NCI-H187 treated with DMSO at 0.1 percent for 48 hours (cell line): ENCODE measurements at regions not wholly inside any gene's neighbourhood (a gene's known extent, or its start where the extent isn't known, plus 50 kb on each side); places are given as distances from the start of the nearest gene placed in this dataset.

Experiments used
- DNase-seq: peaks from one replicate; lab custom pipeline; 2025; lab: John Stamatoyannopoulos, UW

DNA sequence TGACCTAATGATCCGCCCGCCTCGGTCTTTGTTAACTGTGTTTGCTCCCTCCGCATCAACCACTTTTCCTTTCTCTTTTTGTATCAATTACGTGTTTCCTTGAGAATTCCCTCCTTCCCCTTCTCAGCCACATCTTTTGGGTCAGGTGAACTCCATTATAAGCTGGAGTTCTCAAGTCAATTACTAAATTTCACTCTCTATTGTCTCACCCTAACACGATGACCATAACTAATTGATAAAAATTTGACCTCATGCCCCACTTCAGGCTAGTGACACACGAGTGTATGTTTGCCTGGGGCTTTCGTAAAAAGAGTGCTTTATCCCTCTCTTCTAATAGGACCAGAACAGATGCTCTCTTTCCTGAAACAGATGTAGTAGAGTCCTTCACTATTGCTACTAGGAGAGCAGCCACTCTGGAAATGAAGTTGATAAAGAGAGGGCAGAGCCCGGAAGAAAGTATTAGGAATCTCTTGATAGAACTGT lies 403.6 kb upstream of the ANXA10 start:
- no peak for DNase-seq

DNA sequence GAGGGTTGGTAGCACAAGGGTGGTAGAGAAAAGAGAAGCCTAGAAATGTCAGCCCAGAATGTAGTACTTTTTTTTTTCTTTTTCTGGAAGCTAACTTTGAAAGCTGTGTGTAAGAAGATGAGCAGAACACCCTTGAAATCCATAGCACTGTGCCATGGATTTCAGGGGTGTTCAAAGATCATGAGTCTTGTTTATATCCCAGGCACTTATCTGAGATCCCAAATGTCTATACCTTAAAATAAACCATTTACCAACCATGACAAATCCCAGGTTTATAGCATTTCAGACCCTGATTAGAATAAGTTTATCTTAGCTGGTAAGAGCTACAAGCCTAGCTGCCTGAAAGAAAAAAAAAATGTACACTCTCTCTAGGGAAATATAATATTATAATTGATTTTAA lies 389.9 kb upstream of the ANXA10 start:
- DNase-seq = no peak

DNA sequence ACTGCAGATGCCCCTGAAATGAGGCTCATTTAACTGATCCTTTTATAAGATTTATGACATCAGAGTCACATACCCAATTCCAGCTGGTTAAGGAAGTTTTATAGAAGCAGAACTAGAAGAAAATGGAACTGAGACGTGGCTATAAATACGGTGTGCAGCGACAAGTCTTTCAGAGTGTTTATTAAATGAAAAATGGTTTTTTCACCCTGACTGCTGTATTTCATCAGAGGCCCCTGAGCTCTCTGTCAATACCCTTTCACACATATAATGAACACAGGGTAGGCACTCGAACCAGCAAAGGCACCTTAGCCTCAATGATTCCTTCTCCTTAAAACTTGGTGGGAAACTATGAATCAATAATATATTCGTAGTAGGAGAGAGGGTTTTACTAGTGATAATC lies 380.8 kb upstream of the ANXA10 start:
- no peak for DNase-seq

DNA sequence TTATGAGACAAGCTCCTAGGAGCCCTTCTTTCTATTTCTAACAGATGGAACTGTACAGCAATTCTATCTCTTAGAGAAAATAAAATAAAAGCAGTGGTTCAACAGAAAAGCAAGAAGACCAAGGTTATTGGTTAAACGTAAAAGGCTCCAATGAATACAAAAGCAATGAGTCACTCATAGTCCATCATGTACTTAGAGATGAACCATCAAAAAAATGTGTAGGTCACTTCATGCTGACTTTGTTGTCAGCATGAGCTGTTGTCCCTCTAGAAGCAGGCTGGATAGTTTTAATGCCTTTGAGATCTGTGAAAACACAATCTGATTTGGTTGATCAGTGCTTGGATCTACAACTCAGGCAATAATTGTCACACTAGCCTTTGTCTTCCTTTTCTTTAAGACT lies 378.6 kb upstream of the ANXA10 start:
- DNase-seq = no peak

DNA sequence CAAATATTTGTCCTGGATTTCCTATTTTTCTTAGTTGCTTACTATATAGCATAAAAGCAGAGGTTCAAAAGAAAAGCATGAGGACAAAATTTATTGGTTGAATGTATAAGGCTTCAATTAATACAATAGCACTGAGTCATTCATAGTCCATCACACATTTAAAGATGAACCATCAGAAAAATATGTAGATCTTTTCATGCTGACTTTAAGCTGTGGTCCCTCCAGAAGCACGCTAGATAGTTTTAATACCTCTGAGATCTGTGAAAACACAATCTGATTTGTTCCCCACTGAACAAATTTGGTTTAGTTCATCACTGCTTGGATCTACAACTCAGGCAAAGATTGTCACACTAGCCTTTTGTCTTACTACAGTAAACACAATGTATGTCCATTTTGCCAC lies 377.2 kb upstream of the ANXA10 start:
- no peak for DNase-seq

DNA sequence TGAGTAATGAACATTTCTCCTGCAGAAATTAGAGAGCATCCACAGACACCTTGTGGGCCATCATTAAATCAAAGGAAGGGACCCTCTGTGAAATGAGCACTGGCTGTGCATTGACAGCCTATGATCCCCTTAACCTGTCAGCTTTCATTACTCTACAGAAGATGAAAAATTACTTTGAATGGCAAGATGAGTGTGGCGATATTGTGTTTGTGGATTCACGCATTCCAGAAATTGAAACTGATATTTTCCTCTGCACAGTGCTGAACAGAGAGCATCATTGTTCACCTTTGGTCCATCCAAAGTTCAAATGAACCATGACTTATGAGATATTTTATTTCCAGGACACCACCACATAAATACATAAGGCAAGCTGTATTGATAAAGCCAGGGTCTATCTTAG lies 374.8 kb upstream of the ANXA10 start:
- DNase-seq = no peak

DNA sequence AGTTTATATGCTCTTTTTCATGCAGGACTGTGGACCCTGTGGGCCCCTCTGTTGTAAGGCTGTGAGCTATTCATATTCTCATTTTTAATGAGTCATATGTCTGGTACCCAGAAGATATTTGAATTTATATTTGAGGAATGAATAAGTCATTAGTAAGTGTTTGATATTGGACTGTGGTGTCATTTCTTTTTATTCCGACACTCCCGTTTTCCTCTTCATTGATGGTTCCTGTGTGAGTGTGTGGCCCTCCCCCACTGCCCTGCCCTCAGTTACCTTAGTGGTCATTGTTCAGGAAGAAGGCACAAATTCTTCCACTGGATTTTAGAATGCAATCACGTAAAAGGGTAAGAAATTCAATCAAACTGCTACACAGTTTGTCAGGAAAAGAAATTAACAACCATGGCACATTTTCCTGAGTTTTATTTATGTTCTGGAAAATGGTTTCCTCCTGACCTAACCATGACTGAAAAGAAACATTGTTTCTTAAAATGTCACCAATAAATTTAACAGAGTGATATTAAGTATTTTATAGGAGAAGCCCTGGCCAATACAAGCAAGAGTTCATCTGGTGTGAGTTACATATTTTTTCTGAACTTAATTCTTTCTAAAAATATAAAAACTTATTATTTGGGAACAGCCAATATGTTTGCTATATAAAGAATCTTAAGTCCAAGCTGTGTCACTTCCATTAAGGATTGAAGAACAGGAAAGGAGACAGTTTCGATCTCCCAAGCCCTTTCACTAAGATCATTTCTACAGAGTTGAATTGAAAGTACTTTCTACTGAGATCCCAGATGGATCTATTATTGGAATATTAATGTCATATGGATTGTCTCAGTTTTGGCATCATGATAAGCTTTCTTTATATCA lies 370.5 kb upstream of the ANXA10 start:
- no peak for DNase-seq

DNA sequence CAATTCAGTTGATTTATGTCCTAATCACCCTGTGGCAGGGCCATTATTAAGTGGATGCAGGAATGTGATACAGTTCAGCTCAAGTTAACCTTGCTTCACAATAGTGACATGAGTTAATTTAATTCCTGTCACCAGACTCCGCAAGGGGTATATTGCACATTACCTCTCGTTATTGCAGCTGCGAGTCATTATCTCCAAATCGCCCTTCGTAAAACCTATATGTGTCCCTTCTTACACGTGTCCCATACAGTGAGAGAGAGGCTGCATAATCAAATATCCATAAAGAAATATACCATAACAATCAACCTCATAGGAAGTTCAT lies 369.9 kb upstream of the ANXA10 start:
- no peak for DNase-seq

DNA sequence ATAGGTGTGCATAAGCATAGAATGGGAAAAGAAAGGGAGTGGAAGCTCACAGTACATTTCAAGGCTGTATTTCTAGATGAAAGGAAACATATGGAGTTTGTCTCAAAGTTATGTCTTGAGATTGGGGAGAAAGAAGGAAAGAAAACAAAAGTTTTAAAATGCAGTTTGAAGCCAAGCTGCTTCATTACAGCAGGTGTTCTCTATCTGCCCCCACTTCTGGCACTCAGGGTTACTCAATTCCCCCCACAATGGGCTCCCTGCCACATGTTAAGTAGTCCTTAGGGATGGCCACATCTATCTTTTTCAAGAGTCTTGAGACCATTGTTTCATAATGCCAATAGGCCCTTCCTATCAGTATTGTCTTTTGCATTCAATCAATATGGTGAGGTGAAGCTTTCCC lies 367.4 kb upstream of the ANXA10 start:
- DNase-seq = no peak

DNA sequence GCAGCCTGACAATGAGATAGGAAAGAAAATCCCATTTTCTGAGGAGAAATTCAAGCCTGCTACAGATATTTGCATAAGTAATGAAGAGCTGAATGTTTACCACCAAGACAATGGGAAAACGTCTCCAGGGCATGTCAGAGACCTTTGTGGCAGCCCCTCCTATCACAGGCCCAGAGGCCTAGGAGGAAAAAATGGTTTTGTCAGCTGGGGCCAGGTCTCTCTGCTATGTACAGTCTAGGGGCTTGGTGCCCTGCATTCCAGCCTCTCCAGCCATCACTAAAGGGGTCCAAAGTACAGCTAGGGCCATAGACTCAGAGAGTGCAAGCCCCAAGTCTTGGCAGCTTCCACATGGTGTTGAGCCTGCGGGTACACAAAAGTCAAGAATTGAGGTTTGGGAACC lies 361.6 kb upstream of the ANXA10 start:
- DNase-seq = no peak

DNA sequence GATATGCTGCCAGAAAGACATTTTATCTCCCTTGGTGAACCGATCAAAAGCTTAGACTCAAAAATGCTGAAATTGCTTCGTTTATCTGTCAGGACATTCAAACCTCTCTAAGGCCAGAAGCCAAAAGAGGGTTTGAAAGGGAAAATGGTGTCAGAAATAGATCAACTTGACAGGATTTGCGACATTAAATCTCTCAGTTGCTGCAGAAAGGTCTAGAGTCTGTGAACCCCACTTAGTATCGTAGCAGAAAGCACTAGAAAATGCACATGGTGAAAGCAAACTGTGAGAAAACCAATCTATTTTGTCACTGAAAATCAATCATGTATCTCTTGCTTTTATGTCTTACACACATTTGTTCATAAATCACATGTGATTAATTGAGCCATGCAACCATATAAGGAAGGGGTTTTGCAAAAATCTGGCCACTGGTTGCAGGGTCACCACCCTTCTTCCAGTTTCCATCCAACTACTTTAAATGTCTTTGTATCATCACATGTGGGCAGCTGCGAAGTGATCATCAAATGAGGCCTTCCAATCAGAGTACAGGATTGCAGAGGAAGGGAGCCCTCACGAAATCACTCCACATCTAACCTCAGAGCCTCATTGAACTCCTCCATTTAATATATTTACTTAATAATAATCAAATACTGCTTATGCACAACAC lies 347.2 kb upstream of the ANXA10 start:
- DNase-seq = no peak

DNA sequence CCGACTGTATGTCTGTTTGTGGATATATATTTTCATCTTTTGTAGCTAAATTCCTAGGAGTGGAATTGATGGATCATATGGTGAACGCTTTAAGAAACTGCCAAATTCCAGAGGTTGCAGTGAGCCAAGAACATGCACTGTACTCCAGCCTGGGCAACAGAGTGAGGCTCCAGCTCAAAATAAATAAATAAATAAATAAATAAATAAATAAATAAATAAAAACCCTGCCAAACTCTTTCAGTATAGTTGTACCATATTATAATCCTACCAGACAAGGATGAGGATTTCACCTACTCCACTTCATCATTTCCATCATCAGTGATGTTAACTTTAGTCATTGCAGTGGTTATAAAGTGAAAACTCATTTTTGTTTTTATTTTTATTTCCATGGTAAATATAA lies 325.1 kb upstream of the ANXA10 start:
- DNase-seq = no peak

DNA sequence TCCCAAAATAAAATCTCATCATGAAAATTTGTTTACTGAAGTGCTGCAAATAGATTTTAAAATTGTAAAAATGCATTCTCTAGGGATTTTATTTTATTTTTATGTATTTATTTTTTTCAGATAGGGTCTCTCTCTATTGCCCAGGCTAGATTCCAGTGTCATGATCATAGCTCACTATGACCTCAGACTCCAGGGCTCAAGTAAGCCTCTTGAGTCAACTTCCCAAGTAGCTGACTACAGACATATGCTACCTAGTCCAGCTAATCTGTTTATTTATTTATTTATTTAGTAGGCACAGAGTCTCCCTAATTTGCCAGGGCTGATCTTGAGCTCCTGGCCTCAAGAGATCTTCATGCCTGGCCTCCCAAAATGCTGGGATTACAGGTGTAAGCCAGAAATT lies 317.7 kb upstream of the ANXA10 start:
- no peak for DNase-seq

DNA sequence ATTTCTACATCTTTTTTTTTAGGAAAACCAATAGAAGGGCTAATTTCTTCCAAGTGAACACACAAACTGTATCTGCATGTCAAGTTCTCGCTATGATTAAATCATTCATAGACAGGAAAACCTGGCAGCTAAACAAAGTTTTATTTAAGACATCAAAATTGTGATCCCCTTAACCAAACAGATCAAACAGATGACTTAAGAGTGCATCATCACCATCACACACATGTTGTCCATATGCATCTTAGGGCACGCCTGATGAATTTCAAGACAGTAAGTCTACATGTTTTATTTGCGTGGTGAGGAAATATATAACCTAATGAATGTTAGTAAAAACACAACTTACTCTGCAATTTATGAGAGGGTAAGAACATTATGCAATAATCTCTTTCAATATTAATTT lies 317.0 kb upstream of the ANXA10 start:
- no peak for DNase-seq

DNA sequence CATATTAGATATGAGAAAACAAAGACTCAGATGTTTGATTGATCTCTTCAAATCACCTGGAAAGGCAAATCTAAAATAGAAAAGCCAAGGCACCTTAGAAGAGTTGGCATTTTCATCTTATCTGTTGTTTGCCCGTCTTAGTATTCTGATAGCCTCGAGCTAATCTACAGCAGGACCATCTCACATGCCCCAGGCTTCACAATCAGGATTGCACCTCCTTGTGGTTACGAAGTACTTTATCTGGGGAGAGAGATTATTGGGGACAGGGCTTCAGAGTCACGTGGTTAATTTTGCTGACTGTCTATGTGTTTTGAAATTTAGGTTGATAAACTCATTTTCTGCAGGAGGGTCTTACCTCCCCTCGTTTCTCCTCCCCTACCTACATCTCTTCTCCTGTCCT lies 313.1 kb upstream of the ANXA10 start:
- no peak for DNase-seq

DNA sequence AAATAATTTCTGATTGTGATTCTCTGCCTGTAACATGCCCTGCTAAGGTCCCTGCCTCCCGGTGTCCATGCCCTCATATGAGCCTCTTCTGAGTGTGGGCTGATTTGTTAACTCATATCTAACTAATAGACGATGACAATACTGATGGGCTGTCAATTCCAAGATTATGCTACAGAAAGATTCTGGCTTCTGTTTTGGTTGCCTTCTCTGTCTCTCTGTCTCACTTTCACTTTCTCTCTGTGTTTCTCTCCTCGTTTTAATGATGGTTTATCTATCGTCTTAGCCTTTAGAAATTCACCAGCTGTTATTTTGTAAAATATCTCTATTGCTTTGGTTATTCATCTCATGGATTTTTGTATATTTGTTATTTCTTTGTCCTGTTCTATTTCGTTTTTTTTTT lies 312.5 kb upstream of the ANXA10 start:
- DNase-seq = no peak

DNA sequence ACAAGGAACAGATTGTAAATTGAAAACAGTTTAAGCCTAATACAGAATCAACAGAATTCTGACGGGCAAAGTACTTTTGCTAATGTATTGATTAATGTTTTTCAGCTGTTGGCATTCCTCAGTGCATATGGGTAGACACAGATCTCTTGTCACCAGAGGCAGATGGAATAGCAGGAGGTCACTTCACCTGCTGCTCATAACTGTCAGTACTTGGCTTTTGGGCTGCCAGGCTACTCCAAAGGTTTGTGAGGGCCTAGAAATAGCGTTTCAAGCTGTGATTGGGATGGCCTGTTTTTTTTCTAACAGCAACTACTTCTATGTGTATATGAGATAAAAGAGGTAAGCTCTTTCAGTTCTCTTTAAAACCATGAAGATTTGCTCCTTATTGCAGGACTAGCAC lies 307.5 kb upstream of the ANXA10 start:
- no peak for DNase-seq

DNA sequence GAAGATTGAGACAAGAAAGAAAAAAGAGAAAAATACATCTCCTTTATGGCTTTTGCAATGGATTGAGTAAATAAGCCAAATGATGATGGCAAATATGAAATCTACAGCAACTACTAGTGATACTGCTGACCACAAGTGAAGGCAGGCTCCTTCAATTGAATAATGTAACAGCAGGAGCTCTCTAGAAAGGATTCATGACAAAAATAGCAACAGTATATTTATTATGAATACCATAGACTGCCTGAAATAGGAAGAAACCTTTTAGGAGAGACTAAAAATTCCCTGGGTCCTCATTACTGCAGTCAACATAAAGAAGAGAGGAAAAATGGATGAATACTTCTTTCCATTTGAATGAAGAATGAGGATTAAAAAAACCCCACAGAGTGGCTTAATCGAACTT lies 306.8 kb upstream of the ANXA10 start:
- no peak for DNase-seq

DNA sequence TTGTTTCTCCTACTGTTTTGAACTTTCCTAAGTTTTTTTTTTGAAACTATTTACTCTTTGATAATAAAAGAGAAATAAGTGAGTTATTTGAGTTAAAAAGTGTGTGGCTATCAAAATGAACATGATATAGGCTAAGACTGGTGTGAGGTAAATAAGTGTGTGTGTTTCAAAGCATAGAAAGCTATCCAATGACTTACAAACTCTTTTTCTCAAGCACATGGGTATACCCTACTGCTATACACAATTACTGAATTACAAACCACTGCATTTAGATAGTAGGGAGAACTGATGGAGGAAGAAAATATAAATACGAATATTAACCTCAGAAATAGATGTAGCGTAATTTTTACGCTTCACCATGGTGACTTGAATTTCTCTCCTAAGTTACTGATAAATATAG lies 305.8 kb upstream of the ANXA10 start:
- no peak for DNase-seq

DNA sequence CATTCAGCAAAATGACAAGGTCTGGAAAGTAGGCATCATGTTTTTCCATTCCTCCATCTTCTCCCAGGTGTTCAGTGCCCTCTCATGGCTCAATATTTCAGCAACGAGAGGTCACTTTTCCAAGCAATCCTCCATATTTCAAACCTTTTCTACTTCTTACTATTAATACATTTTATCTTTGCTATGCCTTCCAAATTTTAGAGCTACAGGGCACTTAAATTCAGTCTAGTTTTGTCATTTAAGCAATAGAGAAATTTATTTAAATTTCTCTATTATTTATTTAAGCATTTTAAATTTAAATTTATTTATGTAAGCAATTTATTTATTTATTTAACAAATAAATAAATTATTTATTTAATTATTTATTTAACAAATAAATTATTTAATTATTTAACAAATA lies 305.1 kb upstream of the ANXA10 start:
- DNase-seq = no peak

DNA sequence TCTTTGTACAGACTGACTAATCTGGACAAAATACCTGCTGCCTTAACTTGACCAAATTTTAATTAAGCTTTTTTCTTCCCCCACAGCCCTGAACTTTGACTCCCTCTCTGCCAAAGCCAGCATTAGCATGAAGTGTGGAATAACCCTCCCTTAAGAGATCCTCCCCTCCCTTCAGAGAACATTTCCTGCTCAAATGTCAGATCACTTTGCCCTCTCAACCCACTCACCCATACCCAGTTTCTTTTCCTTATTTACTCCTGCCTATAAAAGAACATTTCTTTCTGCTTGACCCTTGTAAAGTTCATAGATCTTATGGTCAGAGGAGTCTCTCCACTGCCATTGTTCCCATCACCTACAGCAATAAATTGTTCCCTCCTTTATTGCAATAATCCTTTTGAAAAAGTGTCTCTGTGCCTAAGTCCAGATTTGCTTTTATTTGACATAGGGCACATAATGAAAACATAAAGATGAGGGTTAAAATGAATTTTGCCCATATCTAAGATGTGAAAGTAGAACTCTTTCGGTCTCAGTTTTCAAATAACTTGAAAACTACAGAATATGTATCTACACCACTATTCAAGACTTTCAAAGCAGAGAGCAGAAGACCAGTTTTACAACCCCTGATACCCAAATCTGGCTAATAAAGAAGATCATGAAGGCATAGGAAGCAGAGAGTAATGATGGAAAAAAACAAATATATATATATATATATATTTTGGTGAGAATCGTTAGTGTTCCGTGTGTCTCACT lies 289.7 kb upstream of the ANXA10 start:
- DNase-seq = no peak

DNA sequence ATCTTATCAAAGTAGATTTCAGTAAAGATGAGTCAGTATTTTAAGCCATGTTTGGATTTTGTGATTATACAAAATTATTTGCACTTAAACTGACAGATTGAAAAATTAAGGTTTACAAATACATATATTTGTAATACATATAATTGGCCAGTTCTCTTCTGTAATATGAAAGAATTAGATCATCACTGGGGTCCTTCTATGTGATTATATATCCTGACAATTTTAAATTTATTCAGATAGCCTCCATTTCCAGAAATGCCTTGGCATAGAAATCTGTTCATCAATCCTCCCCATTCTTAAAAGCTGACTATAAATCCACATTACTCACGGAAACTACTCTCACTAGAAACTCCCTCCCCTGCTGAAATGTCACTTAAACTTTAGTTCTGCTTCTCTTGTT lies 280.4 kb upstream of the ANXA10 start:
- no peak for DNase-seq

DNA sequence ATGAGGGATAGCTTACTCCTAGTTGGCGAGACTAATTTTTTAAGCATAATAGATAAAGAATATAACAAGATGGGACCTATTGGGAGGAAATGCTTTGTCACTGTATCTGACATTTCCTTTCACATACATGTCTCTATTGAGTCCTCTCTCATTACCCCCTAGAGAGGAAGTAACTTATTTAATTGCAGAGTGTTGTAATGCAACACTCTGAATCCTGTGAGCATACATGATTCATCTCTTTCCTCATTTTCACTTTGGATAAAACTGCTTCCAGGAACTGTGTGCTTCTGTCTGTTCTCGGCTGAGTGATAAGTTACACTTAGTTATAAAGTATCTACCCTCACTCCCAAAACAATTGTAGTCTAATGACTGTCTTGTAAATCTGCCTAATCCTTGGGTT lies 266.1 kb upstream of the ANXA10 start:
- DNase-seq = no peak
